Testis (tissue), 2 donors: ENCODE measurements at regions not wholly inside any gene's neighbourhood (a gene's known extent, or its start where the extent isn't known, plus 50 kb on each side); places are given as distances from the start of the nearest gene placed in this dataset.
A peak's percentile ranks its signal among the peaks of the same experiment; 100 is the strongest.
"Not testable (repeated sequence)": the region's sequence is repeated elsewhere in the genome, so short reads cannot be mapped to it uniquely, and the experiment has no call there.

Source experiments
- DNase-seq: peaks from one replicate; pipeline ENCODE4 v3.0.0-alpha.2; 2019
- H3K27ac ChIP-seq, 2 donors: fragments of 200-600 bp; sonication (generic); one replicate each; pipeline ENCODE4 v1.5.1; 2019
- H3K27me3 ChIP-seq: fragments of 200-600 bp; sonication (generic); one replicate; pipeline ENCODE4 v1.5.1; 2019
- H3K36me3 ChIP-seq: fragments of 200-600 bp; sonication (generic); one replicate; pipeline ENCODE4 v1.5.1; 2017; ENCODE audit warnings: low read depth; ENCODE audit errors: missing control alignments
- H3K4me1 ChIP-seq: fragments of 200-600 bp; sonication (generic); one replicate; pipeline ENCODE4 v1.5.1; 2019
- H3K4me3 ChIP-seq, 2 donors: fragments of 200-600 bp; sonication (generic); one replicate each; pipeline ENCODE4 v1.5.1; 2017 to 2019
- H3K9me3 ChIP-seq: fragments of 200-600 bp; sonication (generic); one replicate; pipeline ENCODE4 v1.5.1; 2017
- POLR2A ChIP-seq: fragments of 450-650 bp; IDR thresholded peaks from one replicate; pipeline ENCODE4 v1.6.1; 2017; ENCODE audit warnings: antibody characterized with exemption, mild to moderate bottlenecking, moderate library complexity
- WGBS, 2 donors: methylation state at CpG; one replicate each; pipeline ENCODE4 v1.1.5; 2018; 5-methylcytosine and 5-hydroxymethylcytosine counted together
- intact Hi-C: fragments of 100-400 bp; cut with DNase I; formaldehyde crosslinking; loops from one replicate; pipeline ENCODE4 v1.15.1; 2023; ENCODE audit warnings: low total_unique reads
- TF ChIP-seq, protein P1 (sequence below), 3 experiments: fragments of 450-650 bp in 2 of 3; fragments of 200-600 bp in 1 of 3; sonication (generic) in 1 of 3; IDR thresholded peaks; one replicate each; pipeline ENCODE4 v1.5.1; 2016 to 2019; ENCODE audit warnings: antibody characterized with exemption in 3 of 3, mild to moderate bottlenecking in 2 of 3, moderate library complexity in 1 of 3

DNA sequence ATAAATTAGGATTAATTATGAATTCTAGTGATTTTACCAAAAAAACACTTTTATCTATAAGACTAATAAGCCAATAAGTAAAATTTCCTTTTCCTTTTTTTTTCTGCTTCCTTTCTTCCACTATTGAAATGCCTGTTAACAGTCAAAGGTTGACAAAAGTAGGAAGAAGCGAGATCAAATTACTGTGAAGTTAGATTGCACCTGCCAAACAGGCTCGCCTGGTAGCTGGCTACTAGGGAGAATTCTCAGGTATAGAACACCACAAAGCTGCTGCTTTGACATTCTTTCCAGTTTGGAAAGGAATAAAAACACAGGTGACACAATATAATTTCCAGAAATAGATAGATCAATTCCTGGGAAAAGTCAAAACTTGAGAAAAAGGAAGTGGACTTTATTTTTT, 749.0 kb downstream of the NSUN3 start:
- Histone ChIP-seq H3K9me3 (no peaks in the 10 kb centered on the region), H3K4me3 (no peak overlapping the region), H3K4me1 (no peaks in the 10 kb centered on the region), H3K27me3 (no peaks in the 10 kb centered on the region), H3K27ac (no peak overlapping the region), H3K36me3 (no peaks in the 10 kb centered on the region)
- no peak for TF ChIP-seq POLR2A
- TF ChIP-seq, protein P1, sequence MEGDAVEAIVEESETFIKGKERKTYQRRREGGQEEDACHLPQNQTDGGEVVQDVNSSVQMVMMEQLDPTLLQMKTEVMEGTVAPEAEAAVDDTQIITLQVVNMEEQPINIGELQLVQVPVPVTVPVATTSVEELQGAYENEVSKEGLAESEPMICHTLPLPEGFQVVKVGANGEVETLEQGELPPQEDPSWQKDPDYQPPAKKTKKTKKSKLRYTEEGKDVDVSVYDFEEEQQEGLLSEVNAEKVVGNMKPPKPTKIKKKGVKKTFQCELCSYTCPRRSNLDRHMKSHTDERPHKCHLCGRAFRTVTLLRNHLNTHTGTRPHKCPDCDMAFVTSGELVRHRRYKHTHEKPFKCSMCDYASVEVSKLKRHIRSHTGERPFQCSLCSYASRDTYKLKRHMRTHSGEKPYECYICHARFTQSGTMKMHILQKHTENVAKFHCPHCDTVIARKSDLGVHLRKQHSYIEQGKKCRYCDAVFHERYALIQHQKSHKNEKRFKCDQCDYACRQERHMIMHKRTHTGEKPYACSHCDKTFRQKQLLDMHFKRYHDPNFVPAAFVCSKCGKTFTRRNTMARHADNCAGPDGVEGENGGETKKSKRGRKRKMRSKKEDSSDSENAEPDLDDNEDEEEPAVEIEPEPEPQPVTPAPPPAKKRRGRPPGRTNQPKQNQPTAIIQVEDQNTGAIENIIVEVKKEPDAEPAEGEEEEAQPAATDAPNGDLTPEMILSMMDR (IDR thresholded peaks at IDR 0.05): no peak
- WGBS, 2 donors: 87 to 90% methylated on average over 2 of the region's 2 CpGs
- no peak for DNase-seq
- intact Hi-C loops: no loop called here

DNA sequence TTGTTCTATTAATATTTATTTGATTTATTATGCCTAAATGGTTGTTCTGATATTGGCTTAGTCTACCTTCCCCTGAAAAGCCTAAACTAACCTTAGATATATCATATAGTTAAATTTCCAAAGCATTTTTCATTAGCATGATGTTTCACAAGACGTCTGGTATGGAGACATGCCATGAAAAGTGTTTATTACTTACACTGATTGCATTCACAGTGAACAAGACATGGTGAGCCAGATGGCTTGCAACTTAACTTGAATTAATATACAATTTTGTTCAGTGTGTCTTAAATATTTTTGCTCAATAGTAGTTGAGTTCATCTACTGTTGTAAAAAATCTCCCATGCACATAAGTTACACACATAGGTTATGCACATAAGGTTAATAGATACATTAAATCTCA, 758.4 kb downstream of the NSUN3 start:
- WGBS, 2 donors: 43 to 68% methylated on average over 1 of the region's 1 CpG
- no peak for DNase-seq
- TF ChIP-seq POLR2A: no peak
- TF ChIP-seq, protein P1 (IDR thresholded peaks at IDR 0.05): no peak

DNA sequence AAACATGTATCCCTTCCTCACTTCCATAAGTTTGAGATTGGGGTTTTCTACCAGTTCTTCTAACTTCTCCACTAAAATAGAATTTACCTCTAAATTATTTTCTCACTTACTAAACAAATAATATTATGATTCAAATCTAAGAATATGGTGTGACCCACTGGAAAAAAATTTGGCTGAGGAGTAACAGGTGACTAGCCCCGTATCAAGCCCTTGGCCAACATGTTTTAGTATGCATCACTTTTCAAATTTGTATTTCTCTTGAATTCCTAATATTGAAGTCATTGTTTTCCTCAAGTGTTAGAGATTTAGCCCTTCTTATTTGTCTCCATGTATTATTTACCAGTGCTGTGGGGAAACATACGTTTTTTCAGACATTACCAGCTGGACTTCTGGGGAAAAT, 759.4 kb downstream of the NSUN3 start:
- H3K4me1 ChIP-seq: no peaks in the 10 kb centered on the region
- H3K9me3 ChIP-seq: no peaks in the 10 kb centered on the region
- TF ChIP-seq, protein P1 (IDR thresholded peaks at IDR 0.05): no peak
- no peak for TF ChIP-seq POLR2A
- no peak overlapping the region for H3K4me3 ChIP-seq
- no peak overlapping the region for H3K27ac ChIP-seq
- no peak for DNase-seq
- intact Hi-C loops: no loop called here
- no peaks in the 10 kb centered on the region for H3K36me3 ChIP-seq
- no peaks in the 10 kb centered on the region for H3K27me3 ChIP-seq
- WGBS, 2 donors: 72 to 88% methylated on average over 2 of the region's 2 CpGs

More for the DNA sequence above, 758.4 kb downstream of the NSUN3 start:
- Histone ChIP-seq H3K36me3 (no peaks in the 10 kb centered on the region), H3K4me1 (no peaks in the 10 kb centered on the region), H3K9me3 (no peaks in the 10 kb centered on the region), H3K27me3 (no peaks in the 10 kb centered on the region), H3K4me3 (no peak overlapping the region), H3K27ac (no peak overlapping the region)
- intact Hi-C loops: no loop called here

DNA sequence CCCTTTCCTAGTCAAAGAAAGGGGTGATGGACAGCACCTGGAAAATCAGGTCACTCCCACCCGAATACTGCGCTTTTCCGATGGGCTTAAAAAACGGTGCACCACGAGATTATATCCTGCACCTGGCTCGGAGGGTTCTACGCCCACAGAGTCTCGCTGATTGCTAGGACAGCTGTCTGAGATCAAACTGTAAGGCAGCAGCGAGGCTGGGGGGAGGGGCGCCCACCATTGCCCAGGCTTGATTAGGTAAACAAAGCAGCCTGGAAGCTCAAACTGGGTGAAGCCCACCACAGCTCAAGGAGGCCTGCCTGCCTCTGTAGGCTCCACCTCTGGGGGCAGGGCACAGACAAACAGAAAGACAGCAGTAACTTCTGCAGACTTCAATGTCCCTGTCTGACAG, 783.4 kb downstream of the NSUN3 start:
- H3K9me3 ChIP-seq, DNase-seq, H3K36me3 ChIP-seq, intact Hi-C loops, H3K27ac ChIP-seq, H3K27me3 ChIP-seq, H3K4me1 ChIP-seq, H3K4me3 ChIP-seq: not testable (repeated sequence)
- 65 to 72% methylated on average over 8 to 10 of the region's 10 CpGs for WGBS, 2 donors

DNA sequence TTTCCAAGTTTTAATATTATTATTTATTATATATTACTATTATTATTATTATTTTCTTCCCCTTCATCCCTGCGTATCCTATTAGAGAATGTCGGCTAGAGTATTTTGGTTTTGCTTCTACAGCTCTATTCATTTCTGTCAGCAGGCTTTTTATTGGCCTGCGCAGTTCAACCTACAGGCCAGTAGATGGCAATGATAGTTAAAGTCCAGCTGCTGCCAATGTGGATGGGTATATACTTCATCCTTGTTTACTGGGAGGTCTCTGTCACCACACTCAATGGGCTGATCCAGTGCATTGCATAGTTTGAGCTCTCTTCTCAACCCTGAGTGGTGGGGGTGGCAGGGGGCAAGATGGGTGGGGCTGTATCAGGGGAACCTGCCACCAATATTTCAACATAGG, 799.8 kb downstream of the NSUN3 start:
- DNase-seq: peak; percentile 52
- TF ChIP-seq, protein P1 (IDR thresholded peaks at IDR 0.05): peak in 2 of 3 experiments; percentile 25 to 44
- TF ChIP-seq POLR2A: no peak
- WGBS, 2 donors: 68 to 92% methylated on average over 3 of the region's 3 CpGs
- no peaks in the 10 kb centered on the region for H3K4me1 ChIP-seq
- no peaks in the 10 kb centered on the region for H3K9me3 ChIP-seq
- H3K27ac ChIP-seq: no peak overlapping the region
- intact Hi-C loops: no loop called here
- H3K4me3 ChIP-seq: no peak overlapping the region
- no peaks in the 10 kb centered on the region for H3K27me3 ChIP-seq
- no peaks in the 10 kb centered on the region for H3K36me3 ChIP-seq
